ENCODE measurements at regions not wholly inside any gene's neighbourhood (a gene's known extent, or its start where the extent isn't known, plus 50 kb on each side); places are given as distances from the start of the nearest gene placed in this dataset.

DNA sequence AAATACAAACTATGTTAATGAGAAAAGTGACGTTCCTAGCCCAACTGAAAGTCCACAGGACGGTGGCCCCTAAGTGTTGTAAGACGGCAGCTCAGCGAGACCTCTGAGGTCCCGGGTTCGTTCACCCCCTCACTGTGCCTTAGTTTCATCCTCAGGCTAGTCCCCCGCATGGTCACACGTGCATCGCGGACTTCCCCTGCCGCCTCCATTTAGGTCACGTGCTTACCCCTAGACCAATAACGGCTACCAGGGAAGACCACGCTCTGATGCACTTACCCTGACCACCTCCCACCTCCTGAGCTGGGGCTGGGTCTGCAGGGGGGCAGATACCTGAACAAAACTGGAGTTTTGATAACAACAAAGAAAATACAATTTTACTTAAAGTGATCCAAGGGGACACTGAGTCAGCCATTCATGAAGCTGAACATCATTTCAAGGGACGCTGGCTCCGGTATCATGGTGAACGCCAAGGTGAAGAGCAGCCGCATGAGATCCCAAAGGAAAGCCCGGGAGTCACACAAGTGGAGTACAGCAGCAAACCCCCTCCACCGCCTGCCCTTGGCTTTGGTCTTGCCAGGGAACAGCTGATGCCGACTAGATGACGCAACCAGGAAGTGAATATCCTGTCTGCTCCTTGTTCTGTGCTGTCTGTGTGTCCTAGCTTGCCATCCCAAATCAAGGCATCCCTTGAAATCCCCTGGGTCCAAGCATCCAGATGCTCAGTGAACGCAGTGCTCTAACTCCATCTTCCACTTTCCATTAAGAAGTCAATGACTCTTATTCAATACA is 274.1 kb downstream of the PCNX1 start:
- H3K36me3 ChIP-seq (ENCODE audit: control insufficient read depth, insufficient read depth, low read length), result no peaks in the 10 kb centered on the region
- intact Hi-C loops (cut with micrococcal nuclease), result no loop called here
- POLR2A ChIA-PET, result no interaction called here
- H3K27ac ChIP-seq (ENCODE audit: extremely low read depth, low read depth, low read length), result no peak overlapping the region
- no peak for ATAC-seq
- peaks cover 0 to 23% of the 10 kb centered on the region in 2 experiments; a peak in 4 of 5 replicates for H3K27me3 ChIP-seq (ENCODE audit: control insufficient read depth in 2 of 2, insufficient read depth in 2 of 2, low read length in 2 of 2)
- H3K9me3 ChIP-seq (replicated peaks; ENCODE audit: control insufficient read depth, insufficient read depth, low read depth, low read length), result no peaks in the 10 kb centered on the region
- peak overlapping the region; percentile 38; the same call in 1 of the 2 replicates for H2AFZ ChIP-seq (ENCODE audit: low read depth, low read length)
- no peaks in the 10 kb centered on the region for H3K4me1 ChIP-seq (replicated peaks in 1 of 2; ENCODE audit: control insufficient read depth in 2 of 2, insufficient read depth in 2 of 2, low read length in 2 of 2)
- H4K20me1 ChIP-seq (replicated peaks; ENCODE audit: control insufficient read depth, insufficient read depth, low read length), result no peaks in the 10 kb centered on the region
- DNase-seq (ENCODE audit: extremely low read depth in 1 of 4, low spot score in 3 of 4), result peak in 1 of 4 experiments; percentile 11
- H3K79me2 ChIP-seq (ENCODE audit: control insufficient read depth, insufficient read depth, low read length), result no peaks in the 10 kb centered on the region
- H3K9ac ChIP-seq (ENCODE audit: insufficient read depth in 1 of 2, low read depth in 2 of 2, low read length in 2 of 2), result no peak overlapping the region
- no TSS peak for BruUV-seq (replicated peaks)
- CTCF ChIA-PET (ENCODE audit: low intra/inter-chr PET ratio), result no interaction called here
- no peak overlapping the region for H3K4me3 ChIP-seq
- 10% methylated on average over 20 of the region's 23 CpGs for WGBS (ENCODE audit: insufficient coverage, low coverage, missing lambda C conversion rate)
- peak overlapping the region; percentile 37; the same call in 1 of the 2 replicates for H3K4me2 ChIP-seq (ENCODE audit: insufficient read depth, low read length)
- FAIRE-seq, result no peak
- H3K9me1 ChIP-seq (ENCODE audit: control insufficient read depth, insufficient read depth, low read length), result no peaks in the 10 kb centered on the region
- in situ Hi-C loops (cut with MboI), result no loop called here
- no peak for TF ChIP-seq HDAC2 (IDR thresholded peaks at IDR 0.05)
- TF ChIP-seq NFYB (IDR thresholded peaks at IDR 0.05; ENCODE audit: extremely low read depth, insufficient read length), result peak; percentile 15
- TF ChIP-seq RAD51 (IDR thresholded peaks at IDR 0.05; ENCODE audit: borderline replicate concordance, low read depth), result peak; percentile 55; the same call in 1 of the 2 replicates
- TF ChIP-seq TFE3 (CRISPR knock-in tag; IDR thresholded peaks at IDR 0.05), result peak; percentile 18; the same call in 1 of the 2 replicates
- peak; percentile 89 for TF ChIP-seq L3MBTL2 (IDR thresholded peaks at IDR 0.05)
- TF ChIP-seq BHLHE40 (IDR thresholded peaks at IDR 0.05; ENCODE audit: low read length), result peak; percentile 61
- TF ChIP-seq USF2 (CRISPR knock-in tag; IDR thresholded peaks at IDR 0.05), result peak; percentile 59
- TF ChIP-seq TFAP4 (CRISPR knock-in tag; IDR thresholded peaks at IDR 0.05; ENCODE audit: borderline replicate concordance), result peak; percentile 54; the same call in 1 of the 2 replicates

All from K562 (cell line).